HEK293 (cell line): ENCODE measurements at regions not wholly inside any gene's neighbourhood (a gene's known extent, or its start where the extent isn't known, plus 50 kb on each side); places are given as distances from the start of the nearest gene placed in this dataset.

Experiments
- CTCF ChIA-PET: fragments of 350-600 bp; formaldehyde crosslinking; extraction: SDS; loops from one replicate; lab custom pipeline; 2021; ENCODE audit warnings: antibody characterized with exemption; lab: Yijun Ruan, JAX
- POLR2A ChIA-PET: fragments of 300-600 bp; formaldehyde crosslinking; extraction: SDS; loops from one replicate; lab custom pipeline; 2020; ENCODE audit warnings: antibody characterized with exemption, inconsistent platforms; lab: Yijun Ruan, JAX
- H3K27ac ChIP-seq: fragments of 200-500 bp; sonication (Bioruptor generic); 2 replicates; pipeline ENCODE4 v1.5.1; 2014; ENCODE audit warnings: low read depth, low read length, control low read depth, inconsistent platforms; ENCODE audit errors: extremely low read depth
- H3K36me3 ChIP-seq, 2 experiments: fragments of 200-500 bp in 1 of 2; sonication (Bioruptor generic) in 1 of 2; 1 replicate in 1 of 2; 2 replicates in 1 of 2; pipeline ENCODE4 v1.5.1; 2014 to 2017; ENCODE audit warnings: inconsistent platforms in 2 of 2, low read length in 2 of 2; ENCODE audit not compliant: control insufficient read depth in 2 of 2, insufficient read depth in 1 of 2
- H3K4me1 ChIP-seq: fragments of 200-500 bp; sonication (Bioruptor generic); 2 replicates; pipeline ENCODE4 v1.5.1; 2014; ENCODE audit warnings: mild to moderate bottlenecking, low read length, inconsistent platforms; ENCODE audit not compliant: control insufficient read depth, insufficient read depth
- H3K4me3 ChIP-seq: 2 replicates; pipeline ENCODE4 v1.5.1; 2011; ENCODE audit warnings: low read depth, mild to moderate bottlenecking, control low read depth, low read length, moderate library complexity
- H3K9me3 ChIP-seq: fragments of 200-500 bp; sonication (Bioruptor generic); 2 replicates; pipeline ENCODE4 v1.5.1; 2014; ENCODE audit warnings: low read depth, low read length, inconsistent platforms; ENCODE audit not compliant: control insufficient read depth, insufficient read depth
- EGR2 ChIP-seq: fragments of 450-650 bp; formaldehyde crosslinking; IDR thresholded peaks from 2 replicates; pipeline ENCODE4 v1.5.1; 2016; ENCODE audit warnings: low read depth, missing biosample characterization, missing genetic modification characterization
- HOXC10 ChIP-seq: sonication (generic); formaldehyde crosslinking; IDR thresholded peaks from 2 replicates; pipeline ENCODE4 v1.8.1; 2023; ENCODE audit warnings: mild to moderate bottlenecking, missing genetic modification reagents
- IKZF3 ChIP-seq: fragments of 450-650 bp; IDR thresholded peaks from 2 replicates; pipeline ENCODE4 v1.5.0; 2018; ENCODE audit warnings: missing biosample characterization, mild to moderate bottlenecking, missing genetic modification characterization, moderate library complexity
- KLF1 ChIP-seq: fragments of 450-650 bp; formaldehyde crosslinking; IDR thresholded peaks from 2 replicates; pipeline ENCODE4 v1.5.1; 2016; ENCODE audit warnings: missing biosample characterization, missing genetic modification characterization
- KLF10 ChIP-seq: fragments of 450-650 bp; IDR thresholded peaks from 2 replicates; pipeline ENCODE4 v1.5.1; 2018; ENCODE audit warnings: missing biosample characterization, mild to moderate bottlenecking, missing genetic modification characterization
- MZF1 ChIP-seq: fragments of 450-650 bp; formaldehyde crosslinking; IDR thresholded peaks from 2 replicates; pipeline ENCODE4 v1.5.1; 2017; ENCODE audit warnings: missing biosample characterization, missing genetic modification characterization, borderline replicate concordance
- PRDM1 ChIP-seq: fragments of 450-650 bp; formaldehyde crosslinking; IDR thresholded peaks from 2 replicates; pipeline ENCODE4; 2016; ENCODE audit warnings: missing biosample characterization, missing genetic modification characterization
- SP2 ChIP-seq: fragments of 450-650 bp; formaldehyde crosslinking; IDR thresholded peaks from 2 replicates; pipeline ENCODE4 v1.5.1; 2016; ENCODE audit warnings: missing biosample characterization, missing genetic modification characterization
- ZBTB7A ChIP-seq: fragments of 450-650 bp; formaldehyde crosslinking; IDR thresholded peaks from 2 replicates; pipeline ENCODE4 v1.5.1; 2016; ENCODE audit warnings: low read depth, missing biosample characterization, missing genetic modification characterization
- ZNF174 ChIP-seq: fragments of 450-650 bp; formaldehyde crosslinking; IDR thresholded peaks from 2 replicates; pipeline ENCODE4 v1.5.0; 2017; ENCODE audit warnings: missing biosample characterization, mild to moderate bottlenecking, missing genetic modification characterization
- ZNF274 ChIP-seq, 2 experiments: fragments of 200-500 bp in 1 of 2; fragments of 450-650 bp in 1 of 2; sonication (Bioruptor generic) in 1 of 2; formaldehyde crosslinking in 1 of 2; IDR thresholded peaks; 2 replicates each; pipeline versions ENCODE4 v1.5.1 to v1.6.1; 2014 to 2016; ENCODE audit warnings: borderline replicate concordance in 1 of 2, inconsistent platforms in 1 of 2, low read length in 1 of 2, missing biosample characterization in 1 of 2, missing genetic modification characterization in 1 of 2
- ZNF548 ChIP-seq: fragments of 450-650 bp; formaldehyde crosslinking; IDR thresholded peaks from 2 replicates; pipeline ENCODE4 v1.5.1; 2016; ENCODE audit warnings: missing biosample characterization, missing genetic modification characterization
- ZNF658 ChIP-seq: fragments of 450-650 bp; formaldehyde crosslinking; IDR thresholded peaks from 2 replicates; pipeline ENCODE4; 2016; ENCODE audit warnings: missing biosample characterization, missing genetic modification characterization
- ZNF792 ChIP-seq: fragments of 450-650 bp; formaldehyde crosslinking; IDR thresholded peaks from 2 replicates; pipeline ENCODE4 v1.5.1; 2016; ENCODE audit warnings: missing biosample characterization, missing genetic modification characterization
- ZNF843 ChIP-seq: fragments of 450-650 bp; formaldehyde crosslinking; IDR thresholded peaks from 2 replicates; pipeline ENCODE4 v1.5.1; 2016; ENCODE audit warnings: missing biosample characterization, missing genetic modification characterization
- ZSCAN23 ChIP-seq: fragments of 450-650 bp; formaldehyde crosslinking; IDR thresholded peaks from 2 replicates; pipeline ENCODE4 v1.5.1; 2016; ENCODE audit warnings: missing biosample characterization, missing genetic modification characterization
- TF ChIP-seq, protein P1 (sequence below): fragments of 450-650 bp; formaldehyde crosslinking; IDR thresholded peaks from 2 replicates; pipeline ENCODE4 v1.5.1; 2016; ENCODE audit warnings: missing biosample characterization, missing genetic modification characterization
- TF ChIP-seq, protein P2 (sequence below): fragments of 450-650 bp; formaldehyde crosslinking; IDR thresholded peaks from 2 replicates; pipeline ENCODE4 v1.5.1; 2016; ENCODE audit warnings: missing biosample characterization, missing genetic modification characterization
- TF ChIP-seq, protein P3 (sequence below): fragments of 450-650 bp; formaldehyde crosslinking; IDR thresholded peaks from 2 replicates; pipeline ENCODE4 v1.5.1; 2016; ENCODE audit warnings: missing biosample characterization, missing genetic modification characterization
- TF ChIP-seq, protein P4 (sequence below): fragments of 450-650 bp; formaldehyde crosslinking; IDR thresholded peaks from 2 replicates; pipeline ENCODE4 v1.5.1; 2016; ENCODE audit warnings: missing biosample characterization, missing genetic modification characterization, borderline replicate concordance
- TF ChIP-seq, protein P5 (sequence below): fragments of 450-650 bp; formaldehyde crosslinking; IDR thresholded peaks from 2 replicates; pipeline ENCODE4 v1.5.1; 2016; ENCODE audit warnings: missing biosample characterization, missing genetic modification characterization
- TF ChIP-seq, protein P6 (sequence below): fragments of 450-650 bp; formaldehyde crosslinking; IDR thresholded peaks from 2 replicates; pipeline ENCODE4 v1.5.1; 2017; ENCODE audit warnings: missing biosample characterization, missing genetic modification characterization
- TF ChIP-seq, protein P7 (sequence below): fragments of 450-650 bp; formaldehyde crosslinking; optimal IDR thresholded peaks from 2 replicates; pipeline ENCODE3; 2016; ENCODE audit warnings: missing biosample characterization, mild to moderate bottlenecking, missing genetic modification characterization

DNA sequence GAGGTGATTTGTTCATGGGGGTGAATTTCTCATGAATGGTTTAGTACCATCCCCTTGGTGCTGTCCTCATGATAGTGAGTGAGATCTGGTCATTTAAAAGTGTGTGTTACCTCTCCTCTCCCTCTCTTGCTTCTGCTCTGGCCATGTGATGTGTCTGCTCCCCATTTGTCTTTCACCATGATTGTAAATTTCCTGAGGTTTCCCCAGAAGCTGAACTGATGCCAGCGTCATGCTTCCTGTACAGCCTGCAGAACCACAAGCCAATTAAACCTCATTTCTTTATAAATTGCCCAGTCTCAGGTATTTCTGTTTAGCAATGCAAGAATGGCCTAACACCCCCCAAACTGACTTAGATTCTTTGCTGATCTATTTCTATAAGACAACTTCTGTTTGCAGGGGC, 249.4 kb upstream of the B3GALT2 start (continued):
- TF ChIP-seq, protein P1, sequence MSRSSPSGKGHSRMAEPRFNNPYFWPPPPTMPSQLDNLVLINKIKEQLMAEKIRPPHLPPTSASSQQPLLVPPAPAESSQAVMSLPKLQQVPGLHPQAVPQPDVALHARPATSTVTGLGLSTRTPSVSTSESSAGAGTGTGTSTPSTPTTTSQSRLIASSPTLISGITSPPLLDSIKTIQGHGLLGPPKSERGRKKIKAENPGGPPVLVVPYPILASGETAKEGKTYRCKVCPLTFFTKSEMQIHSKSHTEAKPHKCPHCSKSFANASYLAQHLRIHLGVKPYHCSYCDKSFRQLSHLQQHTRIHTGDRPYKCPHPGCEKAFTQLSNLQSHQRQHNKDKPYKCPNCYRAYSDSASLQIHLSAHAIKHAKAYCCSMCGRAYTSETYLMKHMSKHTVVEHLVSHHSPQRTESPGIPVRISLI (tag by site-specific recombination) = no peak
- no peak for TF ChIP-seq ZNF843
- TF ChIP-seq MZF1 (tag by site-specific recombination) = no peak
- TF ChIP-seq ZNF658 (tag by site-specific recombination) = no peak
- no peak for TF ChIP-seq EGR2
- no peak for TF ChIP-seq ZNF174
- no peak for TF ChIP-seq ZBTB7A (tag by site-specific recombination)
- no peak for TF ChIP-seq HOXC10 (CRISPR knock-in tag)
- TF ChIP-seq, protein P2, sequence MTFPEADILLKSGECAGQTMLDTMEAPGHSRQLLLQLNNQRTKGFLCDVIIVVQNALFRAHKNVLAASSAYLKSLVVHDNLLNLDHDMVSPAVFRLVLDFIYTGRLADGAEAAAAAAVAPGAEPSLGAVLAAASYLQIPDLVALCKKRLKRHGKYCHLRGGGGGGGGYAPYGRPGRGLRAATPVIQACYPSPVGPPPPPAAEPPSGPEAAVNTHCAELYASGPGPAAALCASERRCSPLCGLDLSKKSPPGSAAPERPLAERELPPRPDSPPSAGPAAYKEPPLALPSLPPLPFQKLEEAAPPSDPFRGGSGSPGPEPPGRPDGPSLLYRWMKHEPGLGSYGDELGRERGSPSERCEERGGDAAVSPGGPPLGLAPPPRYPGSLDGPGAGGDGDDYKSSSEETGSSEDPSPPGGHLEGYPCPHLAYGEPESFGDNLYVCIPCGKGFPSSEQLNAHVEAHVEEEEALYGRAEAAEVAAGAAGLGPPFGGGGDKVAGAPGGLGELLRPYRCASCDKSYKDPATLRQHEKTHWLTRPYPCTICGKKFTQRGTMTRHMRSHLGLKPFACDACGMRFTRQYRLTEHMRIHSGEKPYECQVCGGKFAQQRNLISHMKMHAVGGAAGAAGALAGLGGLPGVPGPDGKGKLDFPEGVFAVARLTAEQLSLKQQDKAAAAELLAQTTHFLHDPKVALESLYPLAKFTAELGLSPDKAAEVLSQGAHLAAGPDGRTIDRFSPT = no peak
- TF ChIP-seq, all 188 proteins: peak for 0

DNA sequence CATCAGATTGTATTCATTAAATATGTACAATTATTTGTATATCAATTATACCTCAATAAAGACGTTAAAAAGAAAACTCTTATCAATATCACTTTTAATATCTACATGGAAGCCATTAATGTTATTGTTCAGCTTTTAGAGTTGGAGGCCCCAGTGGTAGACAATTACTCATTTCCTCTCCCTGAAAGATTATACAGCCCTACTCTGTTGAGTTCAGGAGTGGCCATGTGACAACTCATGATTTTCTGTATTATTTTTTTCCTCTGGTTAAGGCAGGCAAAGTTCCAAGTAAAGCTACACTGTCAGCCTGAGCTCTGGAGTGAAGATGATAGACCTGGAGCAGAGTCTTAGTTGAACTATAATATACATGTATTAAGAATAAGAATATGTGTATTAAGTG, 247.9 kb upstream of the B3GALT2 start:
- Histone ChIP-seq H3K4me1 (no peaks in the 10 kb centered on the region), H3K36me3 (no peaks in the 10 kb centered on the region), H3K9me3 (no peaks in the 10 kb centered on the region), H3K4me3 (no peak overlapping the region), H3K27ac (no peak overlapping the region)
- ChIA-PET POLR2A (no interaction called here), CTCF (no interaction called here)
- TF ChIP-seq KLF10 (no peak), KLF1 (tag by site-specific recombination) (no peak), PRDM1 (no peak), ZNF792 (tag by site-specific recombination) (no peak), IKZF3 (tag by site-specific recombination) (no peak), ZNF548 (tag by site-specific recombination) (no peak), ZNF274 (IDR thresholded peaks at IDR 0.05; ENCODE audit: low read length) (no peak), ZNF274 (tag by site-specific recombination; IDR thresholded peaks at IDR 0.05; ENCODE audit: borderline replicate concordance) (no peak), ZSCAN23 (tag by site-specific recombination) (no peak), SP2 (tag by site-specific recombination) (no peak)
- TF ChIP-seq, protein P3, sequence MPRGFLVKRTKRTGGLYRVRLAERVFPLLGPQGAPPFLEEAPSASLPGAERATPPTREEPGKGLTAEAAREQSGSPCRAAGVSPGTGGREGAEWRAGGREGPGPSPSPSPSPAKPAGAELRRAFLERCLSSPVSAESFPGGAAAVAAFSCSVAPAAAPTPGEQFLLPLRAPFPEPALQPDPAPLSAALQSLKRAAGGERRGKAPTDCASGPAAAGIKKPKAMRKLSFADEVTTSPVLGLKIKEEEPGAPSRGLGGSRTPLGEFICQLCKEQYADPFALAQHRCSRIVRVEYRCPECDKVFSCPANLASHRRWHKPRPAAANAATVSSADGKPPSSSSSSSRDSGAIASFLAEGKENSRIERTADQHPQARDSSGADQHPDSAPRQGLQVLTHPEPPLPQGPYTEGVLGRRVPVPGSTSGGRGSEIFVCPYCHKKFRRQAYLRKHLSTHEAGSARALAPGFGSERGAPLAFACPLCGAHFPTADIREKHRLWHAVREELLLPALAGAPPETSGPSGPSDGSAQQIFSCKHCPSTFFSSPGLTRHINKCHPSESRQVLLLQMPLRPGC = no peak
- TF ChIP-seq, protein P4, sequence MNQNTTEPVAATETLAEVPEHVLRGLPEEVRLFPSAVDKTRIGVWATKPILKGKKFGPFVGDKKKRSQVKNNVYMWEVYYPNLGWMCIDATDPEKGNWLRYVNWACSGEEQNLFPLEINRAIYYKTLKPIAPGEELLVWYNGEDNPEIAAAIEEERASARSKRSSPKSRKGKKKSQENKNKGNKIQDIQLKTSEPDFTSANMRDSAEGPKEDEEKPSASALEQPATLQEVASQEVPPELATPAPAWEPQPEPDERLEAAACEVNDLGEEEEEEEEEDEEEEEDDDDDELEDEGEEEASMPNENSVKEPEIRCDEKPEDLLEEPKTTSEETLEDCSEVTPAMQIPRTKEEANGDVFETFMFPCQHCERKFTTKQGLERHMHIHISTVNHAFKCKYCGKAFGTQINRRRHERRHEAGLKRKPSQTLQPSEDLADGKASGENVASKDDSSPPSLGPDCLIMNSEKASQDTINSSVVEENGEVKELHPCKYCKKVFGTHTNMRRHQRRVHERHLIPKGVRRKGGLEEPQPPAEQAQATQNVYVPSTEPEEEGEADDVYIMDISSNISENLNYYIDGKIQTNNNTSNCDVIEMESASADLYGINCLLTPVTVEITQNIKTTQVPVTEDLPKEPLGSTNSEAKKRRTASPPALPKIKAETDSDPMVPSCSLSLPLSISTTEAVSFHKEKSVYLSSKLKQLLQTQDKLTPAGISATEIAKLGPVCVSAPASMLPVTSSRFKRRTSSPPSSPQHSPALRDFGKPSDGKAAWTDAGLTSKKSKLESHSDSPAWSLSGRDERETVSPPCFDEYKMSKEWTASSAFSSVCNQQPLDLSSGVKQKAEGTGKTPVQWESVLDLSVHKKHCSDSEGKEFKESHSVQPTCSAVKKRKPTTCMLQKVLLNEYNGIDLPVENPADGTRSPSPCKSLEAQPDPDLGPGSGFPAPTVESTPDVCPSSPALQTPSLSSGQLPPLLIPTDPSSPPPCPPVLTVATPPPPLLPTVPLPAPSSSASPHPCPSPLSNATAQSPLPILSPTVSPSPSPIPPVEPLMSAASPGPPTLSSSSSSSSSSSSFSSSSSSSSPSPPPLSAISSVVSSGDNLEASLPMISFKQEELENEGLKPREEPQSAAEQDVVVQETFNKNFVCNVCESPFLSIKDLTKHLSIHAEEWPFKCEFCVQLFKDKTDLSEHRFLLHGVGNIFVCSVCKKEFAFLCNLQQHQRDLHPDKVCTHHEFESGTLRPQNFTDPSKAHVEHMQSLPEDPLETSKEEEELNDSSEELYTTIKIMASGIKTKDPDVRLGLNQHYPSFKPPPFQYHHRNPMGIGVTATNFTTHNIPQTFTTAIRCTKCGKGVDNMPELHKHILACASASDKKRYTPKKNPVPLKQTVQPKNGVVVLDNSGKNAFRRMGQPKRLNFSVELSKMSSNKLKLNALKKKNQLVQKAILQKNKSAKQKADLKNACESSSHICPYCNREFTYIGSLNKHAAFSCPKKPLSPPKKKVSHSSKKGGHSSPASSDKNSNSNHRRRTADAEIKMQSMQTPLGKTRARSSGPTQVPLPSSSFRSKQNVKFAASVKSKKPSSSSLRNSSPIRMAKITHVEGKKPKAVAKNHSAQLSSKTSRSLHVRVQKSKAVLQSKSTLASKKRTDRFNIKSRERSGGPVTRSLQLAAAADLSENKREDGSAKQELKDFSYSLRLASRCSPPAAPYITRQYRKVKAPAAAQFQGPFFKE (tag by site-specific recombination) = no peak
- TF ChIP-seq, protein P5, sequence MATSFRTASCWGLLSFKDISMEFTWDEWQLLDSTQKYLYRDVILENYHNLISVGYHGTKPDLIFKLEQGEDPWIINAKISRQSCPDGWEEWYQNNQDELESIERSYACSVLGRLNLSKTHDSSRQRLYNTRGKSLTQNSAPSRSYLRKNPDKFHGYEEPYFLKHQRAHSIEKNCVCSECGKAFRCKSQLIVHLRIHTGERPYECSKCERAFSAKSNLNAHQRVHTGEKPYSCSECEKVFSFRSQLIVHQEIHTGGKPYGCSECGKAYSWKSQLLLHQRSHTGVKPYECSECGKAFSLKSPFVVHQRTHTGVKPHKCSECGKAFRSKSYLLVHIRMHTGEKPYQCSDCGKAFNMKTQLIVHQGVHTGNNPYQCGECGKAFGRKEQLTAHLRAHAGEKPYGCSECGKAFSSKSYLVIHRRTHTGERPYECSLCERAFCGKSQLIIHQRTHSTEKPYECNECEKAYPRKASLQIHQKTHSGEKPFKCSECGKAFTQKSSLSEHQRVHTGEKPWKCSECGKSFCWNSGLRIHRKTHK (tag by site-specific recombination) = no peak
- TF ChIP-seq, protein P6, sequence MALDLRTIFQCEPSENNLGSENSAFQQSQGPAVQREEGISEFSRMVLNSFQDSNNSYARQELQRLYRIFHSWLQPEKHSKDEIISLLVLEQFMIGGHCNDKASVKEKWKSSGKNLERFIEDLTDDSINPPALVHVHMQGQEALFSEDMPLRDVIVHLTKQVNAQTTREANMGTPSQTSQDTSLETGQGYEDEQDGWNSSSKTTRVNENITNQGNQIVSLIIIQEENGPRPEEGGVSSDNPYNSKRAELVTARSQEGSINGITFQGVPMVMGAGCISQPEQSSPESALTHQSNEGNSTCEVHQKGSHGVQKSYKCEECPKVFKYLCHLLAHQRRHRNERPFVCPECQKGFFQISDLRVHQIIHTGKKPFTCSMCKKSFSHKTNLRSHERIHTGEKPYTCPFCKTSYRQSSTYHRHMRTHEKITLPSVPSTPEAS = no peak
- TF ChIP-seq, protein P7, sequence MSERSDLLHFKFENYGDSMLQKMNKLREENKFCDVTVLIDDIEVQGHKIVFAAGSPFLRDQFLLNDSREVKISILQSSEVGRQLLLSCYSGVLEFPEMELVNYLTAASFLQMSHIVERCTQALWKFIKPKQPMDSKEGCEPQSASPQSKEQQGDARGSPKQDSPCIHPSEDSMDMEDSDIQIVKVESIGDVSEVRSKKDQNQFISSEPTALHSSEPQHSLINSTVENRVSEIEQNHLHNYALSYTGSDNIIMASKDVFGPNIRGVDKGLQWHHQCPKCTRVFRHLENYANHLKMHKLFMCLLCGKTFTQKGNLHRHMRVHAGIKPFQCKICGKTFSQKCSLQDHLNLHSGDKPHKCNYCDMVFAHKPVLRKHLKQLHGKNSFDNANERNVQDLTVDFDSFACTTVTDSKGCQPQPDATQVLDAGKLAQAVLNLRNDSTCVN (tag by site-specific recombination) = no peak
